HG02678 (cell line): ENCODE measurements at regions not wholly inside any gene's neighbourhood (a gene's known extent, or its start where the extent isn't known, plus 50 kb on each side); places are given as distances from the start of the nearest gene placed in this dataset.

ENCODE experiments used
- ATAC-seq: cut with Tn5 transposase; IDR thresholded peaks from one replicate; pipeline ENCODE4 v1.9.1; 2021; ENCODE audit warnings: mild to moderate bottlenecking, moderate library complexity; ENCODE audit not compliant: unreplicated experiment

DNA sequence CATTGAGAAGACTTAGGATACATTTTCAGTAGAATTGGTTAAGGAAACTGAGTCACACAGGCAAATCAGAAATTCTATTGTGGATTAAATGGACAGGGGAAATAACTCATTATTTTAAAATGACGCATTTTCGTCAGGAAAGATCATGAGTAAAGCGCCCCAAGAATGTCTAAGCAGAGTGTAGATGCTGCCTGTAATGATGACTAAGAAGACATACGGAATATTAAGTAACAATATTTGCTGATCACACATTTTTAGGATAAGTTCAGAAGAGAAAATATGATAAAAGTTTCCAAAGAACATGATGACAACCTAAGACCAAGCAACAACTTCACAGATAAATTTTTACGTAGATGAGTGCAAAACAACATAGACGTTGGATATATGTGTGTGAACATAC is 596.3 kb upstream of the TENM3 start:
- no peak for ATAC-seq

DNA sequence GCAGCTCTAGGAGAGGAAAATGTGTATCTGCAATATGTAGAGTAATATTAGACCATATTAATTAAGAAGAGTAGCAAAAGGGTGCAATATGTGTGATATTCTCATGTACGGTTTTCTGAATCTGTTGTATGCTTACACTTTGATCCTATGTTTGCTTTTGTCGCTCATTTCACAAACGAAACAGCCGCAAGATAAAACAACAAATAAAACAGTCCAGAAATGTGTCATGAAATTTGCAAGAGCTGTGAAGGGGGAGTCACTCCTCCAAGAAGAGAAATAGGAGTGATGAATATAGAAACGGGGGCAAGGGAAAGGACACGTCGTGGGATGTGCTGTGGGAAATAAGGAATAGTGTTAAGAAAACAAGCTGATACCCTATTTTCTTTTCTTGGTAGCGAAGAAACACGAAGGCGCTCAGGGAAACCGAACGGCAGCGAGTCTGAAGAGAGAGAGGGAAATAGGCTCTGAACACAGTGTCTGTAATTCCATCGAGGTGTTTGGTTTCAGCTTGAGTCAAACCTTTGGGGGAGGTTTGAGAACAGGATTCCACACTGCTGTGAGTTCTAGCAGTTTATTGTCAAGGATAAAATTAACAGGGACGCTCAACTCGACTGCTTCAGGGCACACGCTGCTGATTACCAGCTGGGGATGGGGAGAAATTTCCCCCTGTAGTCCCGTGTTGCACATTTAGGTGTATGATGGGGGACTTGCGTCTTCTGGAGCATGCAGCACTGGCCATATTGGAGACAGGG is 595.6 kb upstream of the TENM3 start:
- no peak for ATAC-seq

- no peak for ATAC-seq
These were observed 593.0 kb upstream of the TENM3 start for GRCh38 chr4:181650033-181650825.

DNA sequence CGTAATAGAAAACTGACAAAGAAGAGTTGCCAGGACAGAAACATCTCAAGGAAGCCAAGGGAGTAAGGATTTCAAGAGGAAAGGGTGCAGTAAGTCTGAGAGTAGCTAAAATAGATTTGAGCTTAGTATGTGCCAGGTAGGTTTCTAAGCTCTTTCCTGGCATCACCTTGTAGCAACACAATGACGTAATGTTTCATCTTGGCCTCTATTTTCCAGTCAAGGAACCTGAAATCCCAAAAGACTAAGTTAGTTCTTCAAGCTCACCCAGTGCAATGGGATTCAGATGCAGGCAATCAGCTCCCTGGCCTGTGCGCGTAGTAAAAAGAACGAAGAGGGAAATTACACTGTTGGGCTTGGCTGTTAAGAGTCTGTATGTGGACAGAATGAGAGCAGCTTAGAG is 586.5 kb upstream of the TENM3 start:
- no peak for ATAC-seq

DNA sequence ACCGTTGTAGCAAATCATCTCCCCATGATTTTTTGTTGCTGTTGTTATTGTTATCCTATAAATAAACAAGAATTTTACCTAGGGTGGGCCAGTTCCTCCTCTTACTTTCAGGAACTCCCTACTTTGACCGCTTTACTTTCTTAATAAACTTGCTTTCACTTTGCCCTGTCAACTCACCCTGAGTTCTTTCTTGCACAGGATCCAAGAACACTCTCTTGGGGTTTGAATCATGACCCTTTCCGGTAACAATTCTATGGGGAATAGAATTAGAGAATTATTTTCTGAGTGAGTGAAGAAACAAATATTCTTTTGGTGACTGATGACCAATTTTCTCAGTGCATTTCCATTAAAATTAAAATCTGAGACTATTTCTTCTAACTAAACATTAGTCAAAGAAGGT is 584.0 kb upstream of the TENM3 start:
- no peak for ATAC-seq

DNA sequence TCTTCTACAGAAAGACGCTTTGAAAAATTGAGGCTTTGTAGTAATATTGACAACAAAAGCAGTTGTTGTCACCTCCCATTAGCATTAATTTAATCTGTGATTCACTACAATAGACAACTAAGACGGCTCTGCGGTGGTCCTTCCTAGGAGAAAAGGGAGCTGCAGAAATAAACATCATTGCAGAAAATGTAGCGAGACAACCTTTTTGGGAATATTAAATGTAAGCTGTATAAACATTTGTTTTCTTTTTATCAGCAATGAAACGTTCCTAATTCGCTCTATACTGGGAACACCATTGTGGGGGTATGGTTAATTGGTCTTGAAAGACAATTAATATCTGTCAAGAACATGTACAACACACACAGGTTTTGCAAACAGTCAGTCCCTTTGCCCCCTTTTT is 583.3 kb upstream of the TENM3 start:
- ATAC-seq, result no peak

DNA sequence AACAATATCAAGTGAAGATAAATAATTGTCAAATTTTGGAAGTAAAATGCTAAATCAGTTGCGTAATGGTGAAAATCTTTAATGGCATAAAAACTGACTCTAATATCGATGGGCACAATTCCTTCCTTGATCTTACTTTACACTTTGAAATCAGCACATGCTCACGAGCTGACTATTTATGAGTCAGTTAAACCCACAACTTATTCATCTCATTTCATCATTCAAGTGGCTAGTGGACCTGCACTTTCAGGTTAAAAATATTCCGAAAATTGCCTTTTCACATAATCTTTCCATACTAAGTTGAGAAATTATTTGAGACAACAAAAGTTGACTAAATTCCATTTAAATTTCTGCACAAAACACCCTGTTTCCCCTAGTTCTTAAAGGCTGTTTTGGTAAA is 582.1 kb upstream of the TENM3 start:
- ATAC-seq, result no peak

GRCh38 chr4:181661923-181662322 is 581.3 kb upstream of the TENM3 start:
- no peak for ATAC-seq

DNA sequence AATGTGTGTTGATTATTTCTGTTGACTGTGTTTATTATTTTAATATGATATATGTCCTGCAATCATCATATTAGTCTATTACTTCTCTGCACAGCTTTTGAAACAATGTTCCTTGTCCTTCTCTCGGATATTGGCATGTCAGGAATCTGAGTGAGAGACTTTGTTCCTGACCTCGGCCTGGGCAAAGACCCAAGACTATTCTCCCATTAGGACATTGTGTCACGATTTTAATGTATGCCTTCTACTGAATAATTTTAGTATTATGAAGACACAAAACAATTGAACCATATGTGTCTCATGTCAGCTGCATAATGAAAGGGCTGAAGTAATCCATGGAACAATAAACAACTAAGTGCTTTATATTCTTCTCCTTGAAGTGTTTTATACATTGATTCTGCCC is 580.8 kb upstream of the TENM3 start:
- ATAC-seq, result no peak

DNA sequence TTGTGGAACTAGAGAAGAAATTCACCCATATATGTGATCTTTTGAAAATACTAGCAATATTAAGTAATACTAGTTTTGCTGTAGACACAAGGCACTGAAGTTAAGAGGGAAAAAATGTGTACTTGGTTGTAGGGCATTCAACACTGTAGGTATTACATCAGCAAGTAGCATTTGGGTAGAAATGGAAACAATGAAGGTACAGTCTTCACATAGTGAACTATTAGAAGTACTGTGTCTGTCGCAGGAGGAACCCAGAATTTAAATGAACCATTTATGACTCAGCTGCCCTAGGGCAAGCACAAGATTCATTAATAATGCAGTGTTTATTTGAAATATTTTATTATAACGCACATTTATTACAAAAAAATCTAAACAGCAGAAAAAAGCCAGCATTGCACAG is 572.7 kb upstream of the TENM3 start:
- no peak for ATAC-seq

- ATAC-seq, result no peak
These were observed 571.5 kb upstream of the TENM3 start for GRCh38 chr4:181671672-181672071.

- no peak for ATAC-seq
These were observed 570.5 kb upstream of the TENM3 start for GRCh38 chr4:181672751-181673150.

- ATAC-seq, result no peak
These were observed 568.8 kb upstream of the TENM3 start for GRCh38 chr4:181674315-181674875.

- ATAC-seq, result no peak
These were observed 566.7 kb upstream of the TENM3 start for GRCh38 chr4:181676546-181676945.

- no peak for ATAC-seq
These were observed 566.0 kb upstream of the TENM3 start for GRCh38 chr4:181677201-181677600.

- no peak for ATAC-seq
These were observed 565.6 kb upstream of the TENM3 start for GRCh38 chr4:181677621-181678020.

GRCh38 chr4:181679754-181680153 is 563.4 kb upstream of the TENM3 start:
- ATAC-seq, result no peak

GRCh38 chr4:181682367-181683047 is 560.7 kb upstream of the TENM3 start:
- ATAC-seq, result no peak

- no peak for ATAC-seq
These were observed 558.9 kb upstream of the TENM3 start for GRCh38 chr4:181684310-181684709.

DNA sequence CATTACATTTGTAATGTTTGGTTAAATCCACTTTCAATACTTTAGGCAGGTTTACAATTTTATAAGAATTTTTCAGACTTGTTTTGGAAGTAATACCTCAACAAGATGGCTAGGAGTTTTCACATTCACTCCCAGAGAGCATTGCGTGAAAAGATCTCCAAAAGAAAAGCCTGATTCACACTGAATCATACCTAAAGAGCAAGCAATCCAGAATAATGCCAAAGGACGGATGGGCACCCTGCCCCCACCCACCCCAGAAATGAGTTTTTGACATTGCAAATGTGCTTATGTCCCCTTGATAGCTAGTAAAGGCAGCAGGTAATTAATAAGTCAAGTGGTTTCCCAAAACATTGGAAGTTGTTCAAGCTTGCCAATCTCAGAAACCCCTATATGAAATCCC is 557.7 kb upstream of the TENM3 start:
- ATAC-seq, result no peak

GRCh38 chr4:181685911-181686310 is 557.3 kb upstream of the TENM3 start:
- no peak for ATAC-seq

- ATAC-seq, result no peak
These were observed 556.1 kb upstream of the TENM3 start for GRCh38 chr4:181687116-181687515.
